ENCODE measurements at regions not wholly inside any gene's neighbourhood (a gene's known extent, or its start where the extent isn't known, plus 50 kb on each side); places are given as distances from the start of the nearest gene placed in this dataset.
"Not testable (repeated sequence)": the region's sequence is repeated elsewhere in the genome, so short reads cannot be mapped to it uniquely, and the experiment has no call there.

GRCh38 chr1:144516172-144516571, 54.7 kb upstream of the NBPF15 start:
- intact Hi-C loops (cut with DNase I; ENCODE audit: low total_unique reads): not testable (repeated sequence)

GRCh38 chr1:144516906-144517305, 55.4 kb upstream of the NBPF15 start:
- H3K27me3 ChIP-seq; H3K4me3 ChIP-seq; intact Hi-C loops (cut with DNase I; ENCODE audit: low total_unique reads); DNase-seq; H3K27ac ChIP-seq; H3K36me3 ChIP-seq; H3K4me1 ChIP-seq; H3K9me3 ChIP-seq: not testable (repeated sequence)

More at GRCh38 chr1:144516172-144516571, 54.7 kb upstream of the NBPF15 start:
- not testable (repeated sequence) for DNase-seq, H3K27ac ChIP-seq, H3K36me3 ChIP-seq, H3K4me1 ChIP-seq, H3K27me3 ChIP-seq, H3K4me3 ChIP-seq, H3K9me3 ChIP-seq

GRCh38 chr1:144518439-144518838, 57.0 kb upstream of the NBPF15 start:
- H3K27me3 ChIP-seq; H3K9me3 ChIP-seq; intact Hi-C loops (cut with DNase I; ENCODE audit: low total_unique reads); H3K4me3 ChIP-seq; H3K4me1 ChIP-seq; H3K27ac ChIP-seq; H3K36me3 ChIP-seq; DNase-seq: not testable (repeated sequence)

DNA sequence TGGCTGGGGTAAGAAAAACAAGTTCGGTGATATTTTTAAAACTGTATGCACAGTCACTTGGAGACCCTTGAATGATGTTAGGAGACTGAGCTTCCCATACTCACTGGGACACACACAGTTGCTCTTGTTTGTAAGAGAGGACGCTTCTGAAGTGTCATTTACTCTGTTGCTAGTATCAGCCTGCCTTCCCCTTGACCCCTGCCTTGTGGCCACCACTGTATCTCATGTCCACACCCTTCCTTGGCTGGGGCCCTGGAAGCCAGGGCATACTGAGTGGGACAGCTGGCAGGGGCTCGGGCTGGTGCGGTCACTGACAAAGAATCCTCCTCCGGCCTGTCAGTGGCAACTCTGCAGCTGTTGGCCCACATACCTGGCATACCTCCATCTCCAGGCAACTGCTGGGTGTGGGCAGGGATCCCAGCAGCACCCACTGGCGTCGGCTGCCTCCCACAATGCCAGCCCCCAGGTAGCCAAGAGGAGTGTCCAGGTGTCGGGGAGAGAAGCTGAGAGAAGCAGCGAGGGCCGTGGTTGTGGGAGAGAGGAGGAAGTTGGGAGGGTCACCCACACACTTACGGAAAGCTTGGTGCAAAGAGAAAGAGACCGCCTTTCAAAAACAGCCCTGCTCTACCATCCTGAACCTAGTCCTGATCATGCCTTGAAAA, 58.2 kb upstream of the NBPF15 start:
- intact Hi-C loops (cut with DNase I; ENCODE audit: low total_unique reads); H3K4me1 ChIP-seq; H3K27me3 ChIP-seq: not testable (repeated sequence)

GRCh38 chr1:144523661-144524407, 62.4 kb upstream of the NBPF15 start:
- H3K4me1 ChIP-seq; DNase-seq; H3K27ac ChIP-seq; intact Hi-C loops (cut with DNase I; ENCODE audit: low total_unique reads); H3K9me3 ChIP-seq; H3K36me3 ChIP-seq; H3K27me3 ChIP-seq; H3K4me3 ChIP-seq: not testable (repeated sequence)

More for the DNA sequence above, 58.2 kb upstream of the NBPF15 start:
- H3K36me3 ChIP-seq, H3K9me3 ChIP-seq, H3K27ac ChIP-seq, H3K4me3 ChIP-seq, DNase-seq: not testable (repeated sequence)

DNA sequence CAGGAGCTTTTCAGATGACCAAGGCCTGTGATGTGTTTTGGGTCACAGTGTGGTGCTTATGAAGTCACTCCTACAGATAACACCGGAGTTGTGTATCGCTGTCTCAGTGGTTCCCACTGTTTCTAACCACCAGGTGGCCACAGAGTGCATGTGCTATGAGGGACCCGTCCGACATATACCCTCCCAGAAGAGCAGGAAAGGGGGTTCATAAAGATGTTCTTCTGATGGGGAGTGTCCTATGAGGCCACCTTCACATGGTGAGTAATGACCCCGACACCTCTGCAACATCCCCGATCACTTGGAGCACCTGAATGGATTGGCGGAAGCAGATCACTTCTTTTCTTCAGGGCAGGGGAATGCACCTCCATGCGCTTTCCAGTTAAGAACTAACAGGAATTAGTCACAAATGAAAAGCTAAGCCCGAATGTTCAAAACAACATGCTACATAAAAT, 60.5 kb upstream of the PPIAL4F start:
- intact Hi-C loops (cut with DNase I; ENCODE audit: low total_unique reads); DNase-seq: not testable (repeated sequence)

GRCh38 chr1:144533480-144533879, 59.2 kb upstream of the PPIAL4F start:
- DNase-seq: not testable (repeated sequence)

More for the DNA sequence above, 60.5 kb upstream of the PPIAL4F start:
- TF ChIP-seq, protein P1, sequence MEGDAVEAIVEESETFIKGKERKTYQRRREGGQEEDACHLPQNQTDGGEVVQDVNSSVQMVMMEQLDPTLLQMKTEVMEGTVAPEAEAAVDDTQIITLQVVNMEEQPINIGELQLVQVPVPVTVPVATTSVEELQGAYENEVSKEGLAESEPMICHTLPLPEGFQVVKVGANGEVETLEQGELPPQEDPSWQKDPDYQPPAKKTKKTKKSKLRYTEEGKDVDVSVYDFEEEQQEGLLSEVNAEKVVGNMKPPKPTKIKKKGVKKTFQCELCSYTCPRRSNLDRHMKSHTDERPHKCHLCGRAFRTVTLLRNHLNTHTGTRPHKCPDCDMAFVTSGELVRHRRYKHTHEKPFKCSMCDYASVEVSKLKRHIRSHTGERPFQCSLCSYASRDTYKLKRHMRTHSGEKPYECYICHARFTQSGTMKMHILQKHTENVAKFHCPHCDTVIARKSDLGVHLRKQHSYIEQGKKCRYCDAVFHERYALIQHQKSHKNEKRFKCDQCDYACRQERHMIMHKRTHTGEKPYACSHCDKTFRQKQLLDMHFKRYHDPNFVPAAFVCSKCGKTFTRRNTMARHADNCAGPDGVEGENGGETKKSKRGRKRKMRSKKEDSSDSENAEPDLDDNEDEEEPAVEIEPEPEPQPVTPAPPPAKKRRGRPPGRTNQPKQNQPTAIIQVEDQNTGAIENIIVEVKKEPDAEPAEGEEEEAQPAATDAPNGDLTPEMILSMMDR (IDR thresholded peaks at IDR 0.05): peak in 3 of 4 experiments; percentile 18 to 19 (median 18)
- H3K36me3 ChIP-seq, H3K27ac ChIP-seq, H3K4me3 ChIP-seq, H3K27me3 ChIP-seq, H3K4me1 ChIP-seq, H3K9me3 ChIP-seq: not testable (repeated sequence)

DNA sequence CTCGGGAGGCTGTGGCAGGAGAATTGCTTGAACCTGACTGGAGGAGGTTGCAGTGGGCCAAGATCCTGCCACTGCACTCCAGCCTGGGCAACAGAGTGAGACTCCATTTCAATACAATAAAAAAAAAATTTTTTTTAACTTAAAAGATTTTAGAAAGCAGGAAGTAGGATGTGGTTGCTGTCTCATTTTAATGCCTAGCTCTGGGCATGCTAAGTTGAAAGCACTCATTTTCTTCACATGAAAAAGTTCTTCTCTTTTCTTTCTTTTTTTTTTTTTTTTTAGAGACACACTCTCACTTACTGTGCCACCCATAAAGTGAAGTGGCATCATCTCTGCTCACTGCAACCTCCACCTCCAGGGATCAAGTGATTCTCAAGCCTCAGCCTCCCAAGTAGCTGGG, 58.4 kb upstream of the PPIAL4F start:
- DNase-seq; intact Hi-C loops (cut with DNase I; ENCODE audit: low total_unique reads); H3K27ac ChIP-seq; H3K9me3 ChIP-seq; H3K4me3 ChIP-seq; H3K4me1 ChIP-seq; H3K27me3 ChIP-seq; H3K36me3 ChIP-seq: not testable (repeated sequence)

More at GRCh38 chr1:144533480-144533879, 59.2 kb upstream of the PPIAL4F start:
- H3K27me3 ChIP-seq; intact Hi-C loops (cut with DNase I; ENCODE audit: low total_unique reads); H3K27ac ChIP-seq; H3K9me3 ChIP-seq; H3K36me3 ChIP-seq; H3K4me1 ChIP-seq; H3K4me3 ChIP-seq: not testable (repeated sequence)

GRCh38 chr1:144536677-144537076, 56.0 kb upstream of the PPIAL4F start:
- H3K4me3 ChIP-seq; H3K4me1 ChIP-seq; H3K9me3 ChIP-seq; H3K36me3 ChIP-seq; H3K27ac ChIP-seq; DNase-seq; H3K27me3 ChIP-seq; intact Hi-C loops (cut with DNase I; ENCODE audit: low total_unique reads): not testable (repeated sequence)

DNA sequence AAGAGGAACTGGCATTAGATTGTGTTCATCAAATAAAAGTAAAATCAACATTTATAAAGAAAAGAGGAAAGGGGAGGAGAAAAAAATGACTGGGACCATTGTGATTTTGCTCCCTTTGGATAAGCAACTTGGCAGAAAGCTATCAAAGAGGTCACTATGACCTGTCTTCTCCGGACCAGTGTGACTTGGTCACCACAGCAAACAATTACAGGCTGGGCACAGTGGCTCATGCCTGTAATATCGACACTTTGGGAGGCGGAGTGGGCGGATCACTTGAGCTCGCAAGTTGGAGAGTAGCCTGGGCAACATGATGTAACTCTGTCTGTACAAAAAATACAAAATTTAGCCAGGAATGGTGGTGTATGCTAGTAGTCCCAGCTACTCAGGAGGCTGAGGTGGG, 55.5 kb upstream of the PPIAL4F start:
- intact Hi-C loops (cut with DNase I; ENCODE audit: low total_unique reads): not testable (repeated sequence)

DNA sequence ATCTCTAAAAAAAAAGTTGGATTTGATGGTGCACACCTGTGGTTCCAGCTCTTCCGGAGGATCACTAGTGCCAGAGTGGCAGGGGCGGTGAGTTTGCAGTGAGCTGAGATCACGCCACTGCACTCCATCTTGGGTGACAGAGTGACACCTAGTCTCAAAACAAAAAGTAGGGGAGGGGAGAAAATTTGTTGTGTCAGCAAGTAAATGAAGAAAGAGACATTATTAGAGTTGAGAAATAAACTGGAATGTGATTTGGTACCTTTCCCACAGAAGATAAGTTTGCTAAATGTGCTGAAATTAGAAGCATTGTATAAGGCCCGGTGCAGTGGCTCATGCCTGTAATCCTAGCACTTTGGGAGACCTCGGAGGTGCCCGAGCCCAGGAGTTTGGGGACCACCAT, 54.0 kb upstream of the PPIAL4F start:
- H3K4me1 ChIP-seq; H3K27me3 ChIP-seq; H3K9me3 ChIP-seq; DNase-seq; H3K27ac ChIP-seq; H3K36me3 ChIP-seq; intact Hi-C loops (cut with DNase I; ENCODE audit: low total_unique reads); H3K4me3 ChIP-seq: not testable (repeated sequence)

More for the DNA sequence above, 55.5 kb upstream of the PPIAL4F start:
- not testable (repeated sequence) for H3K4me3 ChIP-seq, H3K36me3 ChIP-seq, H3K9me3 ChIP-seq, DNase-seq, H3K27me3 ChIP-seq, H3K27ac ChIP-seq, H3K4me1 ChIP-seq

- H3K36me3 ChIP-seq; H3K9me3 ChIP-seq; DNase-seq; H3K27ac ChIP-seq; intact Hi-C loops (cut with DNase I; ENCODE audit: low total_unique reads); H3K27me3 ChIP-seq; H3K4me1 ChIP-seq; H3K4me3 ChIP-seq: not testable (repeated sequence)
These were observed 53.3 kb upstream of the PPIAL4F start for GRCh38 chr1:144539191-144539960.

Data from uterus (tissue), 3 donors.